ENCODE measurements at regions not wholly inside any gene's neighbourhood (a gene's known extent, or its start where the extent isn't known, plus 50 kb on each side); places are given as distances from the start of the nearest gene placed in this dataset.

DNA sequence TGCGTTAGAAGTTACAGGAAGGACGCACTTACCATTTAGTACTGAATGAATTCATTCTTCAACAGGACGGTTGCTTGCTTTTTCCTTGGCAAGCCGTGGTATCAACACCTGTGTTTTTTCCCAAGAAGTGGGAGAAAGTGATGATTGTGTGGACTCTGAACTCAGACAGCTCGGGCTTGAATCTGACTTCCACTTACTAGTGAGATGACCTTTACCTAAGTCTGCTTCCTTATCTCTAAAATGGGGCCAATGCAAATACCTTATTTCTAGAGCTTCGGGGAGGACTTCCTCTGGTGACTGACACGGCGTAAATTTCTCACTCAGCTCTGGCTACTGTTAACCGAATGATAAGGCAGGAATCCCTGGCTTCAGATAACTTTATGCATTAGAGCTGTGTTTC, 146.8 kb upstream of the RBPJ start:
- Histone ChIP-seq H2AFZ (ENCODE audit: insufficient read depth, low read depth, low read length, poor library complexity, severe bottlenecking) (no peak overlapping the region), H3K4me3 (ENCODE audit: control extremely low read depth in 1 of 5, extremely low read depth in 1 of 5, insufficient read depth in 1 of 5, low read depth in 2 of 5, low read length in 4 of 5) (no peak overlapping the region), H3K27ac (ENCODE audit: low read length in 2 of 2) (no peak overlapping the region), H3K9me3 (ENCODE audit: control extremely low read depth in 1 of 3, control insufficient read depth in 2 of 3, insufficient read depth in 1 of 3, low read length in 2 of 3) (no peaks in the 10 kb centered on the region), H4K20me1 (ENCODE audit: control insufficient read depth, insufficient read depth, low read length, poor library complexity, severe bottlenecking) (no peaks in the 10 kb centered on the region), H3K27me3 (replicated peaks in 1 of 4; ENCODE audit: control extremely low read depth in 1 of 4, control insufficient read depth in 3 of 4, insufficient read depth in 4 of 4, low read length in 3 of 4) (peaks cover 0 to 5% (median 0%) of the 10 kb centered on the region in 4 experiments), H3K9ac (ENCODE audit: low read length) (no peak overlapping the region), H3K4me2 (replicated peaks; ENCODE audit: low read depth, low read length, poor library complexity, severe bottlenecking) (no peak overlapping the region), H3K79me2 (ENCODE audit: control insufficient read depth, insufficient read depth, low read length) (no peaks in the 10 kb centered on the region), H3K4me1 (ENCODE audit: control insufficient read depth in 2 of 2, insufficient read depth in 2 of 2, low read length in 2 of 2) (peaks cover 0 to 7% of the 10 kb centered on the region in 2 donors), H3K36me3 (replicated peaks in 1 of 2; ENCODE audit: control extremely low read depth in 1 of 2, control insufficient read depth in 1 of 2, extremely low read depth in 1 of 2, insufficient read depth in 2 of 2, low read length in 1 of 2) (no peaks in the 10 kb centered on the region)
- ATAC-seq (ENCODE audit: low read depth) = no peak
- H3K9me3 Mint-ChIP-seq (ENCODE audit: insufficient read depth) = no peaks in the 10 kb centered on the region
- ChIA-PET CTCF (interaction anchor here (1.0 kb wide), 1 partner anchor 151 kb away, joined by 5 read pairs; no protein-coding TSS in a partner anchor), POLR2A (no interaction called here)
- TF ChIP-seq EZH2 (IDR thresholded peaks at IDR 0.05; ENCODE audit: borderline replicate concordance, insufficient read depth, low read depth, low read length, poor library complexity, severe bottlenecking) = no peak
- TF ChIP-seq, protein P1, sequence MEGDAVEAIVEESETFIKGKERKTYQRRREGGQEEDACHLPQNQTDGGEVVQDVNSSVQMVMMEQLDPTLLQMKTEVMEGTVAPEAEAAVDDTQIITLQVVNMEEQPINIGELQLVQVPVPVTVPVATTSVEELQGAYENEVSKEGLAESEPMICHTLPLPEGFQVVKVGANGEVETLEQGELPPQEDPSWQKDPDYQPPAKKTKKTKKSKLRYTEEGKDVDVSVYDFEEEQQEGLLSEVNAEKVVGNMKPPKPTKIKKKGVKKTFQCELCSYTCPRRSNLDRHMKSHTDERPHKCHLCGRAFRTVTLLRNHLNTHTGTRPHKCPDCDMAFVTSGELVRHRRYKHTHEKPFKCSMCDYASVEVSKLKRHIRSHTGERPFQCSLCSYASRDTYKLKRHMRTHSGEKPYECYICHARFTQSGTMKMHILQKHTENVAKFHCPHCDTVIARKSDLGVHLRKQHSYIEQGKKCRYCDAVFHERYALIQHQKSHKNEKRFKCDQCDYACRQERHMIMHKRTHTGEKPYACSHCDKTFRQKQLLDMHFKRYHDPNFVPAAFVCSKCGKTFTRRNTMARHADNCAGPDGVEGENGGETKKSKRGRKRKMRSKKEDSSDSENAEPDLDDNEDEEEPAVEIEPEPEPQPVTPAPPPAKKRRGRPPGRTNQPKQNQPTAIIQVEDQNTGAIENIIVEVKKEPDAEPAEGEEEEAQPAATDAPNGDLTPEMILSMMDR (IDR thresholded peaks at IDR 0.05) = no peak
- peaks cover 5% of the 10 kb centered on the region for H3K4me1 Mint-ChIP-seq
- no peak for DNase-seq
- intact Hi-C loops (cut with micrococcal nuclease) = no loop called here
- H3K27ac Mint-ChIP-seq = no peak overlapping the region
- WGBS (ENCODE audit: insufficient coverage) = 54% methylated on average over 6 of the region's 9 CpGs
- H3K4me3 Mint-ChIP-seq = peak overlapping the region; percentile 50
- peaks cover 14% of the 10 kb centered on the region for H3K27me3 Mint-ChIP-seq

DNA sequence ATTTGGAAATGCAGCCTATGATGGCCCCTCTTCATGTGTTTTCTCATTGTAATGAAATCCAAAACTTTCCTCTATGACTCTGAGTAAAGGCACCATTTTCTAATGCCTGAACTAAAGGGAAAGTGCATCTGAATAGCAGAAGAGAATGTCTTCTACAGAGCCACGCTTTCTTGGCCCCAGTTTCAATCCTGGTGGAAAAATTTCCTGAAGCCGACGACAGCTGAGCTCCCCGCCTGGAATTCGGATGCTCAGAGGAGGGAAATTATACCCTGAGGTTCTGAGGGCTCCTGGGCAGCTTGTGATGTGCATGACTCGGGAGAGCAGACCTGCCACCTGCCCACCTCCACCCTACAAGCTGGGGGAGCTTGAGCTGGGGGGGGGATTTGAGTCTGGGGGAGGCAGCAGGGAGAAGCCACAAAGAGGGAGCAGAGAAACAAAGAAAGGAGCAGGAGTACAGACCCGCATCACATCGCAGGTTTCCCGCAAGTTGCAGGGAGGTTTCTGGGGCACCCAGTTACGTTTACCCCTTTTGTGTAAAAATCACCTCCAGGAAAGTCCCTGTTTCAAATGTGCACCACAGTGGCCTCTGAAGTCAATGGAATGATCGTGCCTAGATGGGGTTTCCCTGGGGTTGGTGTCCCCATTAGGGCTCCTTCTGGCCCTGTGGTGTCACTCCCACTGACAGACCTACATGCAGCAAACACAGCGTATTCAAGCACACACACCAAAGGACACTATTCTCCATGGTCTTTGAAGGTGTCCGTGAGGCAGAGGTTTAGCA, 145.6 kb upstream of the RBPJ start:
- Histone ChIP-seq H3K79me2 (ENCODE audit: control insufficient read depth, insufficient read depth, low read length) (no peaks in the 10 kb centered on the region), H3K27ac (ENCODE audit: low read length in 2 of 2) (no peak overlapping the region), H3K4me2 (replicated peaks; ENCODE audit: low read depth, low read length, poor library complexity, severe bottlenecking) (no peak overlapping the region), H3K4me3 (ENCODE audit: control extremely low read depth in 1 of 5, extremely low read depth in 1 of 5, insufficient read depth in 1 of 5, low read depth in 2 of 5, low read length in 4 of 5) (no peak overlapping the region), H3K9me3 (ENCODE audit: control extremely low read depth in 1 of 3, control insufficient read depth in 2 of 3, insufficient read depth in 1 of 3, low read length in 2 of 3) (no peaks in the 10 kb centered on the region), H3K36me3 (replicated peaks in 1 of 2; ENCODE audit: control extremely low read depth in 1 of 2, control insufficient read depth in 1 of 2, extremely low read depth in 1 of 2, insufficient read depth in 2 of 2, low read length in 1 of 2) (no peaks in the 10 kb centered on the region), H2AFZ (ENCODE audit: insufficient read depth, low read depth, low read length, poor library complexity, severe bottlenecking) (no peak overlapping the region), H3K4me1 (ENCODE audit: control insufficient read depth in 2 of 2, insufficient read depth in 2 of 2, low read length in 2 of 2) (peaks cover 0 to 7% of the 10 kb centered on the region in 2 donors), H3K27me3 (replicated peaks in 1 of 4; ENCODE audit: control extremely low read depth in 1 of 4, control insufficient read depth in 3 of 4, insufficient read depth in 4 of 4, low read length in 3 of 4) (peaks cover 0 to 5% (median 0%) of the 10 kb centered on the region in 4 experiments), H3K9ac (ENCODE audit: low read length) (no peak overlapping the region), H4K20me1 (ENCODE audit: control insufficient read depth, insufficient read depth, low read length, poor library complexity, severe bottlenecking) (no peaks in the 10 kb centered on the region)
- CTCF ChIA-PET = no interaction called here
- Mint-ChIP-seq H3K27me3 (peaks cover 19% of the 10 kb centered on the region), H3K4me1 (peaks cover 7% of the 10 kb centered on the region), H3K9me3 (ENCODE audit: insufficient read depth) (peaks cover 4% of the 10 kb centered on the region), H3K27ac (no peak overlapping the region), H3K4me3 (no peak overlapping the region)
- DNase-seq (peak; percentile 21), ATAC-seq (ENCODE audit: low read depth) (no peak)
- POLR2A ChIA-PET = no interaction called here
- TF ChIP-seq EZH2 (IDR thresholded peaks at IDR 0.05; ENCODE audit: borderline replicate concordance, insufficient read depth, low read depth, low read length, poor library complexity, severe bottlenecking) = no peak
- TF ChIP-seq, protein P1 (IDR thresholded peaks at IDR 0.05) = no peak
- 85% methylated on average over 9 of the region's 13 CpGs for WGBS (ENCODE audit: insufficient coverage)
- intact Hi-C loops (cut with micrococcal nuclease) = no loop called here
